ENCODE measurements at regions not wholly inside any gene's neighbourhood (a gene's known extent, or its start where the extent isn't known, plus 50 kb on each side); places are given as distances from the start of the nearest gene placed in this dataset.

DNA sequence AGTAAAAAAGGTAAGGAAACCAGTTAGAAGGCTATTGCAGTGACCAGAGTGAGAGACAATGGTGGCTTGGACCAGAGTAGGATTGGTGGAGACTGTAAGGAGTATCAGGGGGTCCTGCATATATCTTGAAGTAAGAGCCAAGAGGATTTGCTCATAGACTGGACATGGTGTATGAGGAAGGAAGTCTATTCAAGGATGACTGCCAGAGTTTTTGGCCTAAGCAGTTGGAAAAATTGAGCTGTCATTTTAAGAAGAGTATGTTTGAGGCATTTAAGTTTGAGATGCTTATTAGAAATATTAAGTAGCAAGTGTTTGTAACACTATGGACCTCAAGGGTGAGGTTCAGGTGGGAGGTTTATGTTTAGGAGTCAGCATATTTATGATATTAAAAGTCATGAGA is 596.6 kb downstream of the METTL15 start:
- intact Hi-C loops (cut with micrococcal nuclease) = no loop called here
- CTCF ChIA-PET = no interaction called here
- POLR2A ChIA-PET = no interaction called here
- no peaks in the 10 kb centered on the region for H3K27me3 Mint-ChIP-seq
- H3K36me3 Mint-ChIP-seq = no peaks in the 10 kb centered on the region
- no peak for DNase-seq
- peaks cover 4% of the 10 kb centered on the region for H3K9me3 Mint-ChIP-seq
- no peak overlapping the region for H3K4me3 Mint-ChIP-seq
- no peak overlapping the region for H3K27ac Mint-ChIP-seq
- no peaks in the 10 kb centered on the region for H3K4me1 Mint-ChIP-seq (ENCODE audit: low read depth)

DNA sequence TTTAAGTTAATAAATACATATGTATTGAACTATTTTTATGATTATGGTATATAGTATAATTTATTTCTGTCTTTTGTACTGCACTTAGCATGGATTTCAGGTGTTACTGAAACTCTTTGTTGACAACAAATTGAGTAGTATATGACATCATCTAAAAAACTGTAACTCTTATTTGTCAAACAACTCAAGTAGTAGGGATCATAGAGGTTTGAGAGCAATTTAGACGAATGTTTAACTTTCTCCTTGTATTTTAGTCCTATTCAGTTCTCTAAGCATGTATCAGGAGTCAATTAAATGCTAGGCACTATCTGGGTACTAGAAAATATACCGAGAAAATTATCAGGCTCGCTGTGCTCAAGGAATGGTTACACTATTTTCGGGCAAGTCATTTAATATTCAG is 595.2 kb downstream of the METTL15 start:
- peaks cover 4% of the 10 kb centered on the region for H3K9me3 Mint-ChIP-seq
- H3K27me3 Mint-ChIP-seq = no peaks in the 10 kb centered on the region
- H3K4me1 Mint-ChIP-seq (ENCODE audit: low read depth) = no peaks in the 10 kb centered on the region
- DNase-seq = no peak
- H3K4me3 Mint-ChIP-seq = no peak overlapping the region
- H3K36me3 Mint-ChIP-seq = no peaks in the 10 kb centered on the region
- ChIA-PET CTCF (no interaction called here), POLR2A (no interaction called here)
- H3K27ac Mint-ChIP-seq = no peak overlapping the region
- intact Hi-C loops (cut with micrococcal nuclease) = no loop called here

DNA sequence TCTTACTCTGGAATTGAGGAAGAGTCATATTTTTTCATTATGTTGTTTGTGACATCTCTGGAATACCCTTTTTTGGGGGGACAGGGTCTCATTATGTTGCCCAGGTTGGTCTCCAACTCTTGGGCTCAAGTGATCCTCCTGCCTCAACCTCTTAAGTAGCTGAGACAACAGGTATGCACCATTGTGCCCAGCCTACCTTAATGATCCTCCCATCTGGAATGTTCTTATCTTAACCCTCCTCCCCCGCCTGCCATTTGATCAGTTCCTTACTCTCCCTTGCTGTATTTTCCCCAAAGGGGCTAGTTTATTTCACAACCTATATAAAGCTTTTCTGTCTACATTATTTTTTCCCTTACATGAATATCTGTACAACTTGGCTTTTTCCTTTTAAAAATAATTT is 594.7 kb downstream of the METTL15 start:
- intact Hi-C loops (cut with micrococcal nuclease) = no loop called here
- ChIA-PET CTCF (no interaction called here), POLR2A (no interaction called here)
- Mint-ChIP-seq H3K9me3 (peaks cover 4% of the 10 kb centered on the region), H3K36me3 (no peaks in the 10 kb centered on the region), H3K4me1 (ENCODE audit: low read depth) (no peaks in the 10 kb centered on the region), H3K4me3 (no peak overlapping the region), H3K27ac (no peak overlapping the region), H3K27me3 (no peaks in the 10 kb centered on the region)
- DNase-seq = no peak

DNA sequence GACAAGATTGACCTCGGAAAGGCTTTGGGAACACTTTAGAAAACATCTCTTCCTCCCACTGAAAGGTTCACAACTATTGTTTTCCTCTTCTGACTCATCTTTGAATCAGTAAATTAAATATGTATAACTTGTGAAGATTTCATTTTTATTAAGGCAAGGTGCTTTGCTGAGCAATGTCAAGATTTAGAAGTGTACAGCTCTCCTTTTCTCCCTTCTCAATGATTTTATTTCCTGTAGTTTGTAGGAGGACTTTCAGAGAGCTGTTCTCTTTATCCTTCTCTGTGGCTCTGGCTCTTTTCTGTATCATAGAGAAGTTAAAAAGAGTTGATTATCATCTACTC is 594.2 kb downstream of the METTL15 start:
- no peak for DNase-seq
- POLR2A ChIA-PET = no interaction called here
- no peaks in the 10 kb centered on the region for H3K4me1 Mint-ChIP-seq (ENCODE audit: low read depth)
- CTCF ChIA-PET = no interaction called here
- intact Hi-C loops (cut with micrococcal nuclease) = no loop called here
- H3K9me3 Mint-ChIP-seq = peaks cover 4% of the 10 kb centered on the region
- H3K27ac Mint-ChIP-seq = no peak overlapping the region
- no peaks in the 10 kb centered on the region for H3K27me3 Mint-ChIP-seq
- H3K36me3 Mint-ChIP-seq = no peaks in the 10 kb centered on the region
- H3K4me3 Mint-ChIP-seq = no peak overlapping the region

DNA sequence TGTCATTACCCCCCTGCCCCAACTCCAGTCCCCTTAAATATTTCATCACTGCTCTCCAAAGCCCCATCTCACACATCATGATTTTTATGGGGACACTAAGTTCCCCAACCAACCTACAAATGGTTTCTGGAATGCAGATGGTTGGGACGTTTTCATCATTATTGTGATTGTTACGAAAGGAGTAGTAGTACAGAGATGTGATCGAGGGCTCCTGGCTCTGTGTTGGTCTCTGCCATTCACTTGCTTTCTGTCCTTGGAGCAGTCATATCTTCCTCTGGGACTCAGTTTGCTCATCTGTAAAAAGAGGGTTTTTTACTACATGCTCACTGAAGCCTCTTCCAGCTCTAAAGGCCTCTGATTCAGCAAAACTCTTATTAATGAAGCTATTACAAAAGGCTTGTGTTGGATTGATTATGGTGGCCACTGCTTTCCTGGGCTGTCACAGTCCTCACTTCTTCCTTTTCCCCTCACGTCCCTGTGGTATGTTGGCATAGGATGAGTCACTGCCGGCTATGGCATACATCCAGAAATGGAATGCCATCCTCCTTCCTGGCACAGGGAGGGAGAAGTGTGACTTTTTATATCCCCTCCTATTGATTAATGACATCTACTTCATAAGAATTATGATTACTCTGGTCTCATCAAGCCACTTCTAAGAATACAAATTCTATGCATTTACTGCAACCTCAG is 593.7 kb downstream of the METTL15 start:
- Mint-ChIP-seq H3K36me3 (no peaks in the 10 kb centered on the region), H3K27ac (no peak overlapping the region), H3K9me3 (peaks cover 4% of the 10 kb centered on the region), H3K4me3 (no peak overlapping the region), H3K4me1 (ENCODE audit: low read depth) (no peaks in the 10 kb centered on the region), H3K27me3 (no peaks in the 10 kb centered on the region)
- no peak for DNase-seq
- ChIA-PET CTCF (no interaction called here), POLR2A (no interaction called here)
- intact Hi-C loops (cut with micrococcal nuclease) = no loop called here

DNA sequence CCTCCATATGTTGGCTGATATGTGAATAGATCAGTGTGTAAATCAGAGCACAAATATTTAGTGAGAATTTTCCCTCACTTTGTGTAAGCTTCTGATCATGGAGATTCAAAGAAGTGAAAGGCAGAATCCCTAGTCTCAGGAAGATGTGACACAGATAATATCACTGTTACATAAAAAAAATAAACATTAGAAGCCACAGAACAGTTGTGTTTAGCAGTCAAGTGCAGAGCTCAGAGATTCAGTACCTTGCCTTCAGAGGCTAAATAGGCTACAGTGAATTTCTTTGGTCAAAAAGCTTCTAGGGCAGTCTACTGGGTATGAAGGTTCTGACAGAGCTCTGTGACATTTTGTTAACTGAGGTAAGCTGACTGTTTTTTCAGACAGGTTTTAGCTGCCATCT is 591.5 kb downstream of the METTL15 start:
- H3K27ac Mint-ChIP-seq = no peak overlapping the region
- H3K9me3 Mint-ChIP-seq = peaks cover 4% of the 10 kb centered on the region
- intact Hi-C loops (cut with micrococcal nuclease) = loop anchor here (2.0 kb wide), 1 partner anchor 1001 kb away; no protein-coding TSS in a partner anchor
- no peaks in the 10 kb centered on the region for H3K36me3 Mint-ChIP-seq
- H3K27me3 Mint-ChIP-seq = no peaks in the 10 kb centered on the region
- no peak for DNase-seq
- H3K4me1 Mint-ChIP-seq (ENCODE audit: low read depth) = no peaks in the 10 kb centered on the region
- CTCF ChIA-PET = no interaction called here
- POLR2A ChIA-PET = no interaction called here
- no peak overlapping the region for H3K4me3 Mint-ChIP-seq

DNA sequence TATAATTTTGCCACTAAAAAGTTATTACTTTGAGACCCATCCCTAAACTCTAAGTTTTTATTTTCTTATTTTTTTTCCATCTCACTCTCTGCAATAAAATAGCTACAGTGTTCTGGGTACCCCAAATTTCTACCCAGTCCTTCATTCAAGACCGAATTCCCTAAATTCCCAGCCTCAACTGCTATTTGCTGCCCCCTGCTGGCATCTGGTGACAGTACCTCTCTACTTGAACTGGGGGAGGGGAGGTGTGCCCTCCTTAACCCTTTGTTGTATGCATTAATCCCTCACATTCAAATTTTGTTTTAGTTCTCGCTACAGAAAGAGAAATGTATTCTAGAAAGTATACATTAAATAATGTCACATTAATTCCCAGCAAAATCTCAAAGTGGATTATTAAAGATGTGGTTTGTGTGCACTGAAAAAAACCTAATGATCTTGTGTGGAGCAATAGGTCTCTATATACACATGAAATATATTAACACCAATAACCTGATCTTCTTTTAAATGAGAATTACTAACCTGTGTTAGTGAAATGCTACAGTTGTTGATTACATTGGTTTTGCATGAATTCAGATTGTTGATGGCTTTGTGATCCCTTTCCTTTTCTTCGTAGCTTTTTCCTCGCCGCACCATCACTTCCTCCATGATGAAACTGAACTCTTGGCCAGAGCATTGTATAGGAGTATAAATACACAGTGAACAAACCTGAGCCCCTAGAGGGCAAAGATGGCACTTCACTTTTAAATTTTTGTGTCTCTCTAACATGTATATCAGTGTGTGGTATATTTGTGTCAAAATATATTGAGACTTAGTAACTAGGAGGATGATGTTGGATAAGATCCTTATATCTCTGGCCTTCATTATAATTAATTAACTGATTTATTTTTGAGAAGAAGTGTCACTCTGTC is 590.0 kb downstream of the METTL15 start:
- CTCF ChIA-PET = interaction anchor here (1.5 kb wide), 1 partner anchor 9 kb away, joined by 3 read pairs; no protein-coding TSS in a partner anchor
- Mint-ChIP-seq H3K4me3 (no peak overlapping the region), H3K36me3 (no peaks in the 10 kb centered on the region), H3K27me3 (no peaks in the 10 kb centered on the region), H3K4me1 (ENCODE audit: low read depth) (no peaks in the 10 kb centered on the region), H3K9me3 (peaks cover 4% of the 10 kb centered on the region), H3K27ac (no peak overlapping the region)
- intact Hi-C loops (cut with micrococcal nuclease) = loop anchor here (2.0 kb wide), 1 partner anchor 999 kb away; no protein-coding TSS in a partner anchor
- peak; percentile 38 for DNase-seq
- POLR2A ChIA-PET = no interaction called here

DNA sequence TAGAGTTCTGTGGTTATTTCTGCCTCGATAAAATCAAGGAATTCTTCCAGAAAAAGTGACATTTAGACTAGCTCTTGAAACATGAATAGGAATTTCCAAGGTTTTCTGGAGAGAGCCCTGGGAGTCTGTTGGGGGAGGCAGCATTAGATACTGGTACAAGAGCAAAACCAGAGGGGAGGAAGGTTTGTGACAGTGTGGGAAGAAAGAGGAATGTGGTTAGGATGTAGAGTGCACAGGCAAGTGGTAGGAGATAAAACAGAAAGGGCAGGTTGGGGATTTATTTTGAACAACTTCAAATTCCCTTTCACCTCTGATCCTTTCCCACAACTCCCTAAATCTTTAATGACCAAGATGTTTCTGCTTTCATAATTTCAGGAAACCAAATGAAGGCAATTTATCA is 588.4 kb downstream of the METTL15 start:
- Mint-ChIP-seq H3K27ac (no peak overlapping the region), H3K27me3 (no peaks in the 10 kb centered on the region), H3K36me3 (no peaks in the 10 kb centered on the region), H3K4me3 (no peak overlapping the region), H3K9me3 (no peaks in the 10 kb centered on the region), H3K4me1 (ENCODE audit: low read depth) (no peaks in the 10 kb centered on the region)
- DNase-seq = no peak
- intact Hi-C loops (cut with micrococcal nuclease) = no loop called here
- POLR2A ChIA-PET = no interaction called here
- CTCF ChIA-PET = no interaction called here

DNA sequence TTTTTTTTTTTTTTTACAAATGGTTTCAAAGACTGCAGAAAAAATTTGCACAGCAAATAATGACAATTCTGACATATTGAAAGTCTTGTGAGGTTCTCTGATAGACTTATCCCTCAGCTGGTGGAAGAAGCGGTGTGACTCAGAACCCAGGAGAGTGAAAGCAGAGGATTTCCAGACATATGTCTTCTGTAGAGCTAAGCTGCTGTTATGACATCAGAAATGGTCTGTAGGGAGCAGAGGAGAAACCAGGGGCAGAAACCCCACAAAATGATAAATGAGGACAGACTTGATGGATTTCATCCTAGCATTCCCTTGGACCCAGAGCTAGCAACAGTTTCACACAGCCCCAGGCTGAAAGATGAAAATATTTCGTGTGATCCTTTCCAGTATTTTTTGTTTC is 582.6 kb downstream of the METTL15 start:
- no peak overlapping the region for H3K4me3 Mint-ChIP-seq
- no peaks in the 10 kb centered on the region for H3K36me3 Mint-ChIP-seq
- H3K9me3 Mint-ChIP-seq = peaks cover 2% of the 10 kb centered on the region
- CTCF ChIA-PET = no interaction called here
- intact Hi-C loops (cut with micrococcal nuclease) = no loop called here
- no peak for DNase-seq
- H3K4me1 Mint-ChIP-seq (ENCODE audit: low read depth) = no peaks in the 10 kb centered on the region
- H3K27me3 Mint-ChIP-seq = no peaks in the 10 kb centered on the region
- H3K27ac Mint-ChIP-seq = no peak overlapping the region
- POLR2A ChIA-PET = no interaction called here

DNA sequence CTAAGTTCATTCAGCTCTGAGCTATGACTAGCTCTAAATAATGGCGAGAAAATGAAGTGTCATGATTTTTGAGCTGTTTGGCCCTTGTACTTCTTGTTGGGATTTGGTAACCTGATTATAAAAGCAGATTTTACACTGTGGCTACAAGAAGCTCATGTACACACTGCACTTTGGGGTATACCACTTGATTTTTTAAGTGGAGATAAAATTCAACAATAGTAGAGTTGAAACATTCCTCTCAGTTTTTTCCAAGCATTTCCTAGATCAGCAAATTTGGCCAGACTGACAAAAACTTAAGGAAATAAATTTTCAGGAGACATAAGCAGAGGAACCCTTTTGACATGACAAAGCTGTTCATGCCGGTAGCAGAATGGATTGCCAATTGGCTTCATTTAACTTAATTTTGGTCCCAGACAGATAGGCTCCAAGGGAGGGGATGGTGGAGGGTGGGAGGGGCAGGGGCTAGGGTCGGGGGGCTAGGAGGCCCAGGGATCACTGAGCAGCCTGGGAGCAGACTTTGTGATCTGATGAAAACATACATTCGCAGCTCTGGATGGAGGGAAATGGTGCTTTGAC is 575.9 kb downstream of the METTL15 start:
- CTCF ChIA-PET = no interaction called here
- no peak overlapping the region for H3K27ac Mint-ChIP-seq
- no peak for DNase-seq
- no peaks in the 10 kb centered on the region for H3K27me3 Mint-ChIP-seq
- no peaks in the 10 kb centered on the region for H3K36me3 Mint-ChIP-seq
- intact Hi-C loops (cut with micrococcal nuclease) = no loop called here
- no peak overlapping the region for H3K4me3 Mint-ChIP-seq
- POLR2A ChIA-PET = no interaction called here
- H3K4me1 Mint-ChIP-seq (ENCODE audit: low read depth) = no peaks in the 10 kb centered on the region
- peaks cover under 1% of the 10 kb centered on the region for H3K9me3 Mint-ChIP-seq

DNA sequence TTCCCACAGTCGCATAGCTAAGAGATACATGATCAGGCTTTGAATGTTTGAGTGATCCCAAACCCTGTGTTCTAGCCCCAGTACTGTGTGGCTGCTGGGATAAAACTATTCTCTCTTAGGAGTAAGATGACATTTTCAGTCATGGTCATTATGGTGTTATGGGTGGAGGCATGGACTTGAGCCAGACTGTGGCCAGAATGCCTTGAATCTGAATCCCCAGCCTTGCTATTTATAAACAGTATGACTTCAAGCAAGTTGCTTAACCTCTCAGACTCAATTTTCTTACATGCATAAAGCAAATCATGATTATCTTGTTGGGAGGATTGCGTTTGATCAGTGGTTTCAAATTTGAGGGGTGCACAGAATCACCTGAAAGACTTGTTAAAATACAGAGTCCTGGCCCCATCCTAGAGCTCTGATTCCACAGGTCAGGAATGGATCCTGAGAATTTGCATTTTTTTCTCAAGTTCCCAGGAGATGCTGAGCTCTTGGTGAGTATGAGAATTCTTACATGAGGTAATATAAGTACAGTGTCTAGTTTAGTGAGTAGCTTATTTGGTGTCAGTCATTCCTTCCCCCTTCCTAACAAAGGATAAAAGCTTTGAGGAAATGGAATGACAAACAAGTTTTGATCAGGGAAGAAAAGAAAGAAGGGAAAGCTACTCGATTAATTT is 571.7 kb downstream of the METTL15 start:
- intact Hi-C loops (cut with micrococcal nuclease) = no loop called here
- no peak overlapping the region for H3K4me3 Mint-ChIP-seq
- CTCF ChIA-PET = no interaction called here
- no peaks in the 10 kb centered on the region for H3K36me3 Mint-ChIP-seq
- DNase-seq = no peak
- no peaks in the 10 kb centered on the region for H3K4me1 Mint-ChIP-seq (ENCODE audit: low read depth)
- POLR2A ChIA-PET = no interaction called here
- H3K27ac Mint-ChIP-seq = no peak overlapping the region
- no peaks in the 10 kb centered on the region for H3K9me3 Mint-ChIP-seq
- H3K27me3 Mint-ChIP-seq = no peaks in the 10 kb centered on the region

DNA sequence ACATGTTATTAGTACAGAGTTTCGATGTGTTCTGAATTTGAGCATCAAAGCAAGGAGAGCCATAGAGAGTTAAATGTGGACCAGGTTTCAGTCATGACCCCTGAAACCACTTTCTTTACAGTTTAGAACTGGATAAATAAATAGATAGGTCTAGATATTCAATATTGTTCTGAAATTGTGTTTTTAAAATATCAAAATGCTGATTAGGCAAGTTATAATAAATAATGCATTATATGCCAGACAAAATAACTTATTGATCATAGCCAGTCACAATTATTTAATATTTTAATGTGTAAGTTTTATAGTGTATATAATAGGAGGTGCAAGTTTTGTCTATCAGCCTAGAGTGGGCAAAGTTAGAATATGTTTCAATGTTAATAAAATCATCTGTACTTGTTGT is 569.5 kb downstream of the METTL15 start:
- Mint-ChIP-seq H3K27me3 (no peaks in the 10 kb centered on the region), H3K9me3 (no peaks in the 10 kb centered on the region), H3K36me3 (no peaks in the 10 kb centered on the region), H3K4me1 (ENCODE audit: low read depth) (no peaks in the 10 kb centered on the region), H3K27ac (no peak overlapping the region), H3K4me3 (no peak overlapping the region)
- ChIA-PET POLR2A (no interaction called here), CTCF (no interaction called here)
- no peak for DNase-seq
- intact Hi-C loops (cut with micrococcal nuclease) = no loop called here
